ENCODE measurements at regions not wholly inside any gene's neighbourhood (a gene's known extent, or its start where the extent isn't known, plus 50 kb on each side); places are given as distances from the start of the nearest gene placed in this dataset.

DNA sequence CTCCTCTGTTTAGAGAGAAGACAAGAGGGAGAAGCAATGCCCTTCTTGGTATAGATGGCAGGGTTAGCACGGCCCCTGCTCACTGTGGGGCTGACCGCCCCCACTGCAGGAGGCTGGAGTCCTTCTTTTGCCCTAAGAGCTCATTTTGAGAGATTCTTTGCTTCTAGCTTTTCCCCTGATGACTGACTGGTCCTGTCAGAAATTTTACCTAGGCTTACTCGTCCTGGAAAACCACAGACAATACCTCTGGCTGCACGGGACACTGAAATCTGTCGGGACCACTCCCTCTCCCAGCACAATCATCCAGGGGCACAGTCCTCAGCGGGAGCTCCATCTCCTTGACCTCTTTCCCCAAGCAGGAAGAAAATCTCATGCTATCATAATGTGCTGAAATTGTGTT, 143.0 kb upstream of the RGMA start:
- no peak overlapping the region for H3K27ac ChIP-seq
- H3K9me3 ChIP-seq = no peaks in the 10 kb centered on the region
- H3K36me3 ChIP-seq = no peaks in the 10 kb centered on the region
- DNase-seq = no peak
- no peak for ATAC-seq
- no peak overlapping the region for H3K4me3 ChIP-seq
- TF ChIP-seq, protein P1, sequence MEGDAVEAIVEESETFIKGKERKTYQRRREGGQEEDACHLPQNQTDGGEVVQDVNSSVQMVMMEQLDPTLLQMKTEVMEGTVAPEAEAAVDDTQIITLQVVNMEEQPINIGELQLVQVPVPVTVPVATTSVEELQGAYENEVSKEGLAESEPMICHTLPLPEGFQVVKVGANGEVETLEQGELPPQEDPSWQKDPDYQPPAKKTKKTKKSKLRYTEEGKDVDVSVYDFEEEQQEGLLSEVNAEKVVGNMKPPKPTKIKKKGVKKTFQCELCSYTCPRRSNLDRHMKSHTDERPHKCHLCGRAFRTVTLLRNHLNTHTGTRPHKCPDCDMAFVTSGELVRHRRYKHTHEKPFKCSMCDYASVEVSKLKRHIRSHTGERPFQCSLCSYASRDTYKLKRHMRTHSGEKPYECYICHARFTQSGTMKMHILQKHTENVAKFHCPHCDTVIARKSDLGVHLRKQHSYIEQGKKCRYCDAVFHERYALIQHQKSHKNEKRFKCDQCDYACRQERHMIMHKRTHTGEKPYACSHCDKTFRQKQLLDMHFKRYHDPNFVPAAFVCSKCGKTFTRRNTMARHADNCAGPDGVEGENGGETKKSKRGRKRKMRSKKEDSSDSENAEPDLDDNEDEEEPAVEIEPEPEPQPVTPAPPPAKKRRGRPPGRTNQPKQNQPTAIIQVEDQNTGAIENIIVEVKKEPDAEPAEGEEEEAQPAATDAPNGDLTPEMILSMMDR (IDR thresholded peaks at IDR 0.05 in 4 of 5, conservative IDR thresholded peaks at IDR 0.05 in 1 of 5) = no peak
- no peak for TF ChIP-seq POLR2A (IDR thresholded peaks at IDR 0.05)
- H3K4me1 ChIP-seq = no peaks in the 10 kb centered on the region
- no peaks in the 10 kb centered on the region for H3K27me3 ChIP-seq
- intact Hi-C loops (cut with DNase I; ENCODE audit: low total_unique reads) (no loop called here), in situ Hi-C loops (cut with MboI; ENCODE audit: low sequenced_read_pairs in 4 of 4) (no loop called here)

DNA sequence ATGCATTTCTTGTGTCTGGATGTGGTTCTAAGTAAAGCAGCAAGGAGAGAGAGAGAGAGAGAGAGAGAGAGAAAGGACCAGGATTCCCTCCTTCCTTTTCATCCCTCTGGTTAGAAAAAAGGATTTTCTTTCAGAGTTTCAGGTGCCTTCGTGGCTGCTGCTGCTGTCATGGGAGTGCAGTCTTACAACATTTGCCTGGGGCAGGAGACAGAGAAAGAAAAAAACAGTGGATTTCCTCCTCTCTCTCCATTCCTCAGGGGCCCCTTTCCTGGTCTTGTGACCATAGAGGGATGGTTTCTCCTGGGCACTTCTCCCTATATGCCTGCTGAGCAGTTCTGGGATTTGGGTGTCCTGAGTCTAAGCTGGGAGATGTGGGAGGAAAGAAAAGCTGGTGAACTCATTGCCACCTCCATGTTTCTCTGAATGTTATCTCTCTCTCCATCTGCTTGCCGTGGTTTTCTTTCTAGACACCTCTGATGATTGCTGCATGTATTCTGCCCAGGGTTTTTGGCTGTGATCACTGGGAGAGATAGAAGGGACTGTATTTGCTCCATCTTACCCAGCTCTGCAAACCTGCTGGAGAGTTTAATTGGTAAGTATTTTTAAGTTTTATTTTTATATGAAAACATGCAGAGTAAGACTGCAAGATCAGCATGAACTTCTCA, 142.4 kb upstream of the RGMA start:
- TF ChIP-seq, protein P1 (IDR thresholded peaks at IDR 0.05 in 4 of 5, conservative IDR thresholded peaks at IDR 0.05 in 1 of 5) = no peak
- no peak for TF ChIP-seq POLR2A (IDR thresholded peaks at IDR 0.05)
- Histone ChIP-seq H3K4me3 (no peak overlapping the region), H3K4me1 (no peaks in the 10 kb centered on the region), H3K27ac (no peak overlapping the region), H3K9me3 (no peaks in the 10 kb centered on the region), H3K36me3 (no peaks in the 10 kb centered on the region), H3K27me3 (no peaks in the 10 kb centered on the region)
- in situ Hi-C loops (cut with MboI; ENCODE audit: low sequenced_read_pairs in 4 of 4) (no loop called here), intact Hi-C loops (cut with DNase I; ENCODE audit: low total_unique reads) (no loop called here)
- no peak for ATAC-seq
- no peak for DNase-seq

DNA sequence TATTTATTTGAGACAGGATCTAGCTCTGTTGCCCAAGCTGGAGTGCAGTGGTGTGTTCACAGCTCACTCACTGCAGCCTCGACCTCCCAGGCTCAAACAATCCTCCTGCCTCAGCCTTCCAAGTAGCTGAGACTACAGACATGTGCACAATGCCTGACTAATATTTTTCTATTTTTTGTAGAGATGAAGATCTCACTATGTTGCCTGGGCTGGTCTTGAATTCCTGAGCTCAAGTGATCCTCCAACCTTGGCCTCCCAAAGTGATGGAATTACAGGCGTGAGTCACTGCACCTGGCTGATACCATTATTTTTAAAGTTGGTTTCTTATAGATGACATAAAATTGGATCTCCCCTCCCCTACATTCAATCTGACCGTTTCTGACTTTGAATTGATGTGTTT, 139.5 kb upstream of the RGMA start:
- Histone ChIP-seq H3K27ac (no peak overlapping the region), H3K4me3 (no peak overlapping the region), H3K9me3 (no peaks in the 10 kb centered on the region), H3K36me3 (no peaks in the 10 kb centered on the region), H3K4me1 (no peaks in the 10 kb centered on the region), H3K27me3 (no peaks in the 10 kb centered on the region)
- DNase-seq = no peak
- ATAC-seq = no peak
- TF ChIP-seq, protein P1 (IDR thresholded peaks at IDR 0.05 in 4 of 5, conservative IDR thresholded peaks at IDR 0.05 in 1 of 5) = no peak
- TF ChIP-seq POLR2A (IDR thresholded peaks at IDR 0.05) = no peak
- in situ Hi-C loops (cut with MboI; ENCODE audit: low sequenced_read_pairs in 4 of 4) = no loop called here
- intact Hi-C loops (cut with DNase I; ENCODE audit: low total_unique reads) = no loop called here

DNA sequence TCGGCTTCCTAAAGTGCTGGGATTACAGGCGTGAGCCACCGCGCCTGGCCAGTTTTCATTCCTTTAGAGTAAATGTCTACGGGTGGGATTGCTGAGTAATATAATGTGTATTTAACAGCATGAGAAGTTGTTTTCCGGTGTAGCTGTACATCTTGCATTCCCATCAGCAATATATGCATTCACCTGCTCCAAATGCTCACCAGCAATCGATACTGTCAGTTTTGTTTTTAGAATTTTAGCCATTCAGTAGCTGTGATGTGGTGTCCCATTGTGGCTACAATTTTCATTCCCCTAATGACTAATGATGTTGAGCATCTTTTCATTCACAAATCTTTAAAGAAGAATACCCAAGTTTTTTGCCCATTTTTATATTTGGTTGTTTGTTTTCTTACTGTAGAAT, 134.8 kb upstream of the RGMA start:
- H3K36me3 ChIP-seq = no peaks in the 10 kb centered on the region
- H3K4me3 ChIP-seq = no peak overlapping the region
- H3K27ac ChIP-seq = no peak overlapping the region
- intact Hi-C loops (cut with DNase I; ENCODE audit: low total_unique reads) (no loop called here), in situ Hi-C loops (cut with MboI; ENCODE audit: low sequenced_read_pairs in 4 of 4) (no loop called here)
- H3K27me3 ChIP-seq = no peaks in the 10 kb centered on the region
- no peak for DNase-seq
- ATAC-seq = no peak
- TF ChIP-seq POLR2A (IDR thresholded peaks at IDR 0.05) = no peak
- TF ChIP-seq, protein P1 (IDR thresholded peaks at IDR 0.05 in 4 of 5, conservative IDR thresholded peaks at IDR 0.05 in 1 of 5) = no peak
- no peaks in the 10 kb centered on the region for H3K4me1 ChIP-seq
- H3K9me3 ChIP-seq = no peaks in the 10 kb centered on the region

DNA sequence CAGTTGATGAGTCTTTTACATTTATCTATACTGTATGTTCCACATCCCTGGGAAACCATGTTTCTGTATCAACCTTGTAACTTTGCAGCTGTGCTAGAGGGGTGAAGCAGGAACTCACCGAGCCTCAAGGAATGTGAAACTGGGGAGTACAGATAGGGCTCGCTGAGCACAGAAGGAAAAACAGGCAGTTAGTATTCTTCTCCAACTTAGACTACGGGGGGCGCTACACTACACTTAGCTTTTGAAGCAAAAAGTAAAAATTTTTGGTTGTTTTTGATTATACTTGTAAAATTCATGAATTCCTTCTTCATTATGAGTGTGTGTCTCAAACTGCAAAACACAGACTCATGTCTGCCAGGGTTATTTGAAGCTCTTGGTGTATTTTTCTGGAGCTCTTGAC, 132.7 kb upstream of the RGMA start:
- DNase-seq = no peak
- Histone ChIP-seq H3K9me3 (no peaks in the 10 kb centered on the region), H3K27ac (no peak overlapping the region), H3K4me3 (no peak overlapping the region), H3K4me1 (peaks cover 8 to 11% of the 10 kb centered on the region in 2 donors), H3K27me3 (no peaks in the 10 kb centered on the region), H3K36me3 (no peaks in the 10 kb centered on the region)
- TF ChIP-seq, protein P1 (IDR thresholded peaks at IDR 0.05 in 4 of 5, conservative IDR thresholded peaks at IDR 0.05 in 1 of 5) = no peak
- no peak for TF ChIP-seq POLR2A (IDR thresholded peaks at IDR 0.05)
- no peak for ATAC-seq
- intact Hi-C loops (cut with DNase I; ENCODE audit: low total_unique reads) = no loop called here
- in situ Hi-C loops (cut with MboI; ENCODE audit: low sequenced_read_pairs in 4 of 4) = no loop called here

Data from gastrocnemius medialis (tissue), 4 donors.